ENCODE measurements at regions not wholly inside any gene's neighbourhood (a gene's known extent, or its start where the extent isn't known, plus 50 kb on each side); places are given as distances from the start of the nearest gene placed in this dataset.

DNA sequence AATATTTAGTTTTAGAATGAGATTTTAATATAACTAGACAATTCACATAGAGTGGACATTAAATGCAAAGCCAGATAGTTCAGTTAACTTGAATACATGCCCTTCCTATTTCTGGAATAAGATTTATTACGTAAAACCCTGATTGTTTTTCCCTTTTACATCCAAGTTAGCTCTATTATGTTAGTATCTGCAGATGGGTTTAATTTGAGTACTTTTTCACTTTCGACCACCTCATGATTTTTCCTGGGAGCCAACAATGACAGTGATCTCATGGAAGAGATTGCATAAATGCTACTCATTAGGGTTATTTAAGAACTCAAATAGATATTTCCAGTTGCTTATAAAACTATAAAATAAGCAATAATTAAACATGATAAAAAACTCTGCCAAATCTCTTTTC, 199.4 kb upstream of the PTGFR start:
- ATAC-seq (ENCODE audit: low read depth) = no peak
- Mint-ChIP-seq H3K4me1 (no peaks in the 10 kb centered on the region), H3K27me3 (no peaks in the 10 kb centered on the region), H3K4me3 (no peak overlapping the region), H3K36me3 (ENCODE audit: low read depth) (no peaks in the 10 kb centered on the region), H3K9me3 (no peaks in the 10 kb centered on the region), H3K27ac (no peak overlapping the region)
- intact Hi-C loops (cut with micrococcal nuclease) = no loop called here
- ChIA-PET CTCF (no interaction called here), POLR2A (no interaction called here)
- no peak for TF ChIP-seq CTCF (IDR thresholded peaks at IDR 0.05)
- no peak for DNase-seq

- ChIA-PET POLR2A (no interaction called here), CTCF (no interaction called here)
- TF ChIP-seq CTCF (IDR thresholded peaks at IDR 0.05) = no peak
- DNase-seq (no peak), ATAC-seq (ENCODE audit: low read depth) (no peak)
- Mint-ChIP-seq H3K27ac (no peak overlapping the region), H3K27me3 (no peaks in the 10 kb centered on the region), H3K4me1 (no peaks in the 10 kb centered on the region), H3K4me3 (no peak overlapping the region), H3K36me3 (ENCODE audit: low read depth) (no peaks in the 10 kb centered on the region), H3K9me3 (no peaks in the 10 kb centered on the region)
- intact Hi-C loops (cut with micrococcal nuclease) = no loop called here
Observed at GRCh38 chr1:78291872-78292271, 198.9 kb upstream of the PTGFR start.

- POLR2A ChIA-PET = no interaction called here
- Mint-ChIP-seq H3K4me1 (no peaks in the 10 kb centered on the region), H3K36me3 (ENCODE audit: low read depth) (no peaks in the 10 kb centered on the region), H3K27ac (no peak overlapping the region), H3K4me3 (no peak overlapping the region), H3K27me3 (no peaks in the 10 kb centered on the region), H3K9me3 (no peaks in the 10 kb centered on the region)
- CTCF ChIA-PET = no interaction called here
- DNase-seq (no peak), ATAC-seq (ENCODE audit: low read depth) (no peak)
- TF ChIP-seq CTCF (IDR thresholded peaks at IDR 0.05) = no peak
- intact Hi-C loops (cut with micrococcal nuclease) = no loop called here
Observed at GRCh38 chr1:78292361-78292760, 198.4 kb upstream of the PTGFR start.

- TF ChIP-seq CTCF (IDR thresholded peaks at IDR 0.05) = no peak
- H3K36me3 Mint-ChIP-seq (ENCODE audit: low read depth) = no peaks in the 10 kb centered on the region
- ATAC-seq (ENCODE audit: low read depth) (no peak), DNase-seq (no peak)
- H3K27me3 Mint-ChIP-seq = no peaks in the 10 kb centered on the region
- intact Hi-C loops (cut with micrococcal nuclease) = no loop called here
- no peak overlapping the region for H3K4me3 Mint-ChIP-seq
- H3K27ac Mint-ChIP-seq = no peak overlapping the region
- POLR2A ChIA-PET = no interaction called here
- H3K9me3 Mint-ChIP-seq = no peaks in the 10 kb centered on the region
- CTCF ChIA-PET = no interaction called here
- H3K4me1 Mint-ChIP-seq = no peaks in the 10 kb centered on the region
Observed at GRCh38 chr1:78297836-78298235, 192.9 kb upstream of the PTGFR start.

GRCh38 chr1:78298349-78298748, 192.4 kb upstream of the PTGFR start:
- POLR2A ChIA-PET = no interaction called here
- CTCF ChIA-PET = no interaction called here
- TF ChIP-seq CTCF (IDR thresholded peaks at IDR 0.05) = no peak
- intact Hi-C loops (cut with micrococcal nuclease) = no loop called here
- no peaks in the 10 kb centered on the region for H3K4me1 Mint-ChIP-seq
- no peaks in the 10 kb centered on the region for H3K9me3 Mint-ChIP-seq
- no peak overlapping the region for H3K27ac Mint-ChIP-seq
- DNase-seq = no peak
- H3K27me3 Mint-ChIP-seq = no peaks in the 10 kb centered on the region
- H3K36me3 Mint-ChIP-seq (ENCODE audit: low read depth) = no peaks in the 10 kb centered on the region
- no peak overlapping the region for H3K4me3 Mint-ChIP-seq
- no peak for ATAC-seq (ENCODE audit: low read depth)
